ENCODE measurements at regions not wholly inside any gene's neighbourhood (a gene's known extent, or its start where the extent isn't known, plus 50 kb on each side); places are given as distances from the start of the nearest gene placed in this dataset.

DNA sequence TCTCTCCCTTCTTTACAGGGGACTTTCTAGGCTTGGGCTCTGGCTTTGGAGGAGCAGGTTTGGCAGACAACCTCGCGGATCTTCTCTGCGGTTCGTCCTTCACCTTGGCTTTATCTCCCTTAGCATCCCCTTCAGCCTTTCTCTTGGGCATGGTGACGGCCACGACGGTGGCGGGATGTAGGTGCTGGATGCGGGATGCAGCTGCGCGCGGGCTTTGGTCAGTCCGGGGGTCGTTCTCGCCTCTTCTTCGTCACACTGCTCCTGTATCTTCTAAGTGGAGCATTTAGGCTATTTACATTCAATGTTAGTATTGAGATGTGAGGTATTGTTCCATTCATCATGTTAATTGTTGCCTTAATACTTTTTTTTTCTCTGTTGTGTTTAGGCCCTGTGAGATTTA is 217.2 kb upstream of the STXBP6 start:
- TF ChIP-seq, protein P1, sequence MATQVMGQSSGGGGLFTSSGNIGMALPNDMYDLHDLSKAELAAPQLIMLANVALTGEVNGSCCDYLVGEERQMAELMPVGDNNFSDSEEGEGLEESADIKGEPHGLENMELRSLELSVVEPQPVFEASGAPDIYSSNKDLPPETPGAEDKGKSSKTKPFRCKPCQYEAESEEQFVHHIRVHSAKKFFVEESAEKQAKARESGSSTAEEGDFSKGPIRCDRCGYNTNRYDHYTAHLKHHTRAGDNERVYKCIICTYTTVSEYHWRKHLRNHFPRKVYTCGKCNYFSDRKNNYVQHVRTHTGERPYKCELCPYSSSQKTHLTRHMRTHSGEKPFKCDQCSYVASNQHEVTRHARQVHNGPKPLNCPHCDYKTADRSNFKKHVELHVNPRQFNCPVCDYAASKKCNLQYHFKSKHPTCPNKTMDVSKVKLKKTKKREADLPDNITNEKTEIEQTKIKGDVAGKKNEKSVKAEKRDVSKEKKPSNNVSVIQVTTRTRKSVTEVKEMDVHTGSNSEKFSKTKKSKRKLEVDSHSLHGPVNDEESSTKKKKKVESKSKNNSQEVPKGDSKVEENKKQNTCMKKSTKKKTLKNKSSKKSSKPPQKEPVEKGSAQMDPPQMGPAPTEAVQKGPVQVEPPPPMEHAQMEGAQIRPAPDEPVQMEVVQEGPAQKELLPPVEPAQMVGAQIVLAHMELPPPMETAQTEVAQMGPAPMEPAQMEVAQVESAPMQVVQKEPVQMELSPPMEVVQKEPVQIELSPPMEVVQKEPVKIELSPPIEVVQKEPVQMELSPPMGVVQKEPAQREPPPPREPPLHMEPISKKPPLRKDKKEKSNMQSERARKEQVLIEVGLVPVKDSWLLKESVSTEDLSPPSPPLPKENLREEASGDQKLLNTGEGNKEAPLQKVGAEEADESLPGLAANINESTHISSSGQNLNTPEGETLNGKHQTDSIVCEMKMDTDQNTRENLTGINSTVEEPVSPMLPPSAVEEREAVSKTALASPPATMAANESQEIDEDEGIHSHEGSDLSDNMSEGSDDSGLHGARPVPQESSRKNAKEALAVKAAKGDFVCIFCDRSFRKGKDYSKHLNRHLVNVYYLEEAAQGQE (IDR thresholded peaks at IDR 0.05; ENCODE audit: low read depth, low read length) = no peak
- TF ChIP-seq, protein P2, sequence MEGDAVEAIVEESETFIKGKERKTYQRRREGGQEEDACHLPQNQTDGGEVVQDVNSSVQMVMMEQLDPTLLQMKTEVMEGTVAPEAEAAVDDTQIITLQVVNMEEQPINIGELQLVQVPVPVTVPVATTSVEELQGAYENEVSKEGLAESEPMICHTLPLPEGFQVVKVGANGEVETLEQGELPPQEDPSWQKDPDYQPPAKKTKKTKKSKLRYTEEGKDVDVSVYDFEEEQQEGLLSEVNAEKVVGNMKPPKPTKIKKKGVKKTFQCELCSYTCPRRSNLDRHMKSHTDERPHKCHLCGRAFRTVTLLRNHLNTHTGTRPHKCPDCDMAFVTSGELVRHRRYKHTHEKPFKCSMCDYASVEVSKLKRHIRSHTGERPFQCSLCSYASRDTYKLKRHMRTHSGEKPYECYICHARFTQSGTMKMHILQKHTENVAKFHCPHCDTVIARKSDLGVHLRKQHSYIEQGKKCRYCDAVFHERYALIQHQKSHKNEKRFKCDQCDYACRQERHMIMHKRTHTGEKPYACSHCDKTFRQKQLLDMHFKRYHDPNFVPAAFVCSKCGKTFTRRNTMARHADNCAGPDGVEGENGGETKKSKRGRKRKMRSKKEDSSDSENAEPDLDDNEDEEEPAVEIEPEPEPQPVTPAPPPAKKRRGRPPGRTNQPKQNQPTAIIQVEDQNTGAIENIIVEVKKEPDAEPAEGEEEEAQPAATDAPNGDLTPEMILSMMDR (IDR thresholded peaks at IDR 0.05) = no peak
- no peak for TF ChIP-seq YY1 (IDR thresholded peaks at IDR 0.05; ENCODE audit: low read depth)
- TF ChIP-seq ELF1 (IDR thresholded peaks at IDR 0.05) = no peak
- no peak for TF ChIP-seq MXI1 (IDR thresholded peaks at IDR 0.05; ENCODE audit: low read depth, low read length)
- TF ChIP-seq, protein P3, sequence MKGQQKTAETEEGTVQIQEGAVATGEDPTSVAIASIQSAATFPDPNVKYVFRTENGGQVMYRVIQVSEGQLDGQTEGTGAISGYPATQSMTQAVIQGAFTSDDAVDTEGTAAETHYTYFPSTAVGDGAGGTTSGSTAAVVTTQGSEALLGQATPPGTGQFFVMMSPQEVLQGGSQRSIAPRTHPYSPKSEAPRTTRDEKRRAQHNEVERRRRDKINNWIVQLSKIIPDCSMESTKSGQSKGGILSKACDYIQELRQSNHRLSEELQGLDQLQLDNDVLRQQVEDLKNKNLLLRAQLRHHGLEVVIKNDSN (IDR thresholded peaks at IDR 0.05; ENCODE audit: borderline replicate concordance, low read depth) = no peak
- TF ChIP-seq GABPA (IDR thresholded peaks at IDR 0.05; ENCODE audit: low read depth) = no peak
- TF ChIP-seq SIN3A (IDR thresholded peaks at IDR 0.05; ENCODE audit: borderline replicate concordance, low read depth, low read length) = no peak
- TF ChIP-seq, protein P4, sequence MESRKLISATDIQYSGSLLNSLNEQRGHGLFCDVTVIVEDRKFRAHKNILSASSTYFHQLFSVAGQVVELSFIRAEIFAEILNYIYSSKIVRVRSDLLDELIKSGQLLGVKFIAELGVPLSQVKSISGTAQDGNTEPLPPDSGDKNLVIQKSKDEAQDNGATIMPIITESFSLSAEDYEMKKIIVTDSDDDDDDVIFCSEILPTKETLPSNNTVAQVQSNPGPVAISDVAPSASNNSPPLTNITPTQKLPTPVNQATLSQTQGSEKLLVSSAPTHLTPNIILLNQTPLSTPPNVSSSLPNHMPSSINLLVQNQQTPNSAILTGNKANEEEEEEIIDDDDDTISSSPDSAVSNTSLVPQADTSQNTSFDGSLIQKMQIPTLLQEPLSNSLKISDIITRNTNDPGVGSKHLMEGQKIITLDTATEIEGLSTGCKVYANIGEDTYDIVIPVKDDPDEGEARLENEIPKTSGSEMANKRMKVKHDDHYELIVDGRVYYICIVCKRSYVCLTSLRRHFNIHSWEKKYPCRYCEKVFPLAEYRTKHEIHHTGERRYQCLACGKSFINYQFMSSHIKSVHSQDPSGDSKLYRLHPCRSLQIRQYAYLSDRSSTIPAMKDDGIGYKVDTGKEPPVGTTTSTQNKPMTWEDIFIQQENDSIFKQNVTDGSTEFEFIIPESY (IDR thresholded peaks at IDR 0.05; ENCODE audit: borderline replicate concordance, low read depth) = no peak
- no peak for TF ChIP-seq FOXJ3 (CRISPR knock-in tag; IDR thresholded peaks at IDR 0.05)

All from SK-N-SH (cell line).